HT-29 (cell line): ENCODE measurements at regions not wholly inside any gene's neighbourhood (a gene's known extent, or its start where the extent isn't known, plus 50 kb on each side); places are given as distances from the start of the nearest gene placed in this dataset.
"Not testable (repeated sequence)": the region's sequence is repeated elsewhere in the genome, so short reads cannot be mapped to it uniquely, and the experiment has no call there.

Experiments
- DNase-seq: peaks from one replicate; pipeline ENCODE4 v3.0.0-alpha.2; 2015; ENCODE audit warnings: low spot score

- no peak for DNase-seq
Measured at GRCh38 chr14:25349269-25349668, 299.3 kb upstream of the STXBP6 start.

GRCh38 chr14:25340882-25341281 is 290.9 kb upstream of the STXBP6 start:
- no peak for DNase-seq

GRCh38 chr14:25322784-25323183 is 272.8 kb upstream of the STXBP6 start:
- no peak for DNase-seq

GRCh38 chr14:25316007-25316406 is 266.1 kb upstream of the STXBP6 start:
- DNase-seq: not testable (repeated sequence)

GRCh38 chr14:25308244-25308643 is 258.3 kb upstream of the STXBP6 start:
- peak; percentile 36 for DNase-seq

- no peak for DNase-seq
Measured at GRCh38 chr14:25303934-25304333, 254.0 kb upstream of the STXBP6 start.

GRCh38 chr14:25298238-25298637 is 248.3 kb upstream of the STXBP6 start:
- DNase-seq: no peak

- not testable (repeated sequence) for DNase-seq
Measured at GRCh38 chr14:25290154-25290553, 240.2 kb upstream of the STXBP6 start.

- DNase-seq: no peak
Measured at GRCh38 chr14:25274529-25274928, 224.6 kb upstream of the STXBP6 start.

- DNase-seq: no peak
Measured at GRCh38 chr14:25267186-25267585, 217.2 kb upstream of the STXBP6 start.

GRCh38 chr14:25259470-25259869 is 209.5 kb upstream of the STXBP6 start:
- DNase-seq: no peak

GRCh38 chr14:25252793-25253192 is 202.8 kb upstream of the STXBP6 start:
- no peak for DNase-seq

- DNase-seq: no peak
Measured at GRCh38 chr14:25250516-25250915, 200.6 kb upstream of the STXBP6 start.

- DNase-seq: no peak
Measured at GRCh38 chr14:25247609-25248008, 197.7 kb upstream of the STXBP6 start.

GRCh38 chr14:25246751-25247150 is 196.8 kb upstream of the STXBP6 start:
- no peak for DNase-seq

- DNase-seq: no peak
Measured at GRCh38 chr14:25239170-25239569, 189.2 kb upstream of the STXBP6 start.

- DNase-seq: peak; percentile 26
Measured at GRCh38 chr14:25237845-25238244, 187.9 kb upstream of the STXBP6 start.

- DNase-seq: no peak
Measured at GRCh38 chr14:25233613-25234012, 183.7 kb upstream of the STXBP6 start.

- DNase-seq: no peak
Measured at GRCh38 chr14:25231004-25231403, 181.1 kb upstream of the STXBP6 start.

- DNase-seq: no peak
Measured at GRCh38 chr14:25226214-25226613, 176.3 kb upstream of the STXBP6 start.

GRCh38 chr14:25222256-25222655 is 172.3 kb upstream of the STXBP6 start:
- no peak for DNase-seq

- DNase-seq: no peak
Measured at GRCh38 chr14:25220514-25220913, 170.6 kb upstream of the STXBP6 start.

- DNase-seq: no peak
Measured at GRCh38 chr14:25215607-25216006, 165.7 kb upstream of the STXBP6 start.

GRCh38 chr14:25197885-25198284 is 147.9 kb upstream of the STXBP6 start:
- no peak for DNase-seq

GRCh38 chr14:25180221-25180620 is 130.3 kb upstream of the STXBP6 start:
- DNase-seq: no peak
